ENCODE measurements at regions not wholly inside any gene's neighbourhood (a gene's known extent, or its start where the extent isn't known, plus 50 kb on each side); places are given as distances from the start of the nearest gene placed in this dataset.
"Not testable (repeated sequence)": the region's sequence is repeated elsewhere in the genome, so short reads cannot be mapped to it uniquely, and the experiment has no call there.

DNA sequence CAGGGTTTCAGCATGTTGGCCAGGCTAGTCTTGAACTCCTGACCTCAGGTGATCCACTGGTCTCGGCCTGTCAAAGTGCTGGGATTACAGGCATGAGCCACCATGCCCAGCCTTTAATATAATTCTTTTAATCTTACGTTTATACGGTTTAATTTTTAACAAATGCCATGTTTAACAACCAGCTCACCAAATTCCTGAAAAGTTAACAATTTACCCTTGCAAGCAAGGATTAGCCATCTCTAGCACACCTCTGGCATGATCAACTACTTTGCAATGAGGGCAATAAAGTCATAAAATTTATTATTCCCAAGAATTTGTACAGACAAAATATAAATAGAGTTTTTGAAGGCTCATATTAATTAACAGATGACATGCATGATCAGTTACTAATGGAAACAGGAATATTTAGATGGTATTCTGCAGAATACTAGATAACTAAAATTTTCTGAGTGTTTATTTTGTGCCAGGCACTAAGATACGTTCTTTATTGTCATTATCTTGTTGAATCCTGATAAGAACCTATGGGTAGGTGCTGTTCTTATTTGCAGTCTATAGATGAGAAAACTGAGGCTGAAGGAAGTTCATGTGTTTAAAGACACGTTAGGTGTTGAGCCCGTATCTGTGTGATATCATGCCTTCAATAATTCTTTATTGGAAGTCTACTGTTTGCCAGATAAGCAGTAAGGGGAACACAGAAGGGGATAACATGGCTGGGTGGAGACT, 190.1 kb downstream of the CDCA7 start:
- peak; percentile 89 for DNase-seq (ENCODE audit: low spot score)
- peak; percentile 99 for FAIRE-seq

DNA sequence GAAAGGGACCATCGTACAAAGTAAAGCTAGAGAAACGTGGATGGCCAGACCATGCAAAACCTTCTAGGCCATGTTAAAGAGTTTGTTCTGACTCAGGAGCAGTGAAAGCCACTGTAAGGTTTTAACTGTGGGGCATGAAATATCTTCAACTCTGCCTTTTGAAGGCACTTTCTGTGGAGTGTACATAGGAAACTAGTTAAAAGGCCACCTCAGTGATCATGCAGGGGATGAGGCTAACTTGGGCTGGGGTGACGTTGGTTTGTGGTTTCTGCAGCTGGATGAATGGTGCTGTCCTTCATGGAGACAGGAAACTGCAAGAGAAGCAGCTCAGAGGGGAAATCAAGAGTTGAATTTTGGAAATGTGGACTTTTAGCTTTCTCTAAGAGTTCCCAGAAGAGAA, 190.7 kb downstream of the CDCA7 start:
- no peak for FAIRE-seq
- peak; percentile 85 for DNase-seq (ENCODE audit: low spot score)

DNA sequence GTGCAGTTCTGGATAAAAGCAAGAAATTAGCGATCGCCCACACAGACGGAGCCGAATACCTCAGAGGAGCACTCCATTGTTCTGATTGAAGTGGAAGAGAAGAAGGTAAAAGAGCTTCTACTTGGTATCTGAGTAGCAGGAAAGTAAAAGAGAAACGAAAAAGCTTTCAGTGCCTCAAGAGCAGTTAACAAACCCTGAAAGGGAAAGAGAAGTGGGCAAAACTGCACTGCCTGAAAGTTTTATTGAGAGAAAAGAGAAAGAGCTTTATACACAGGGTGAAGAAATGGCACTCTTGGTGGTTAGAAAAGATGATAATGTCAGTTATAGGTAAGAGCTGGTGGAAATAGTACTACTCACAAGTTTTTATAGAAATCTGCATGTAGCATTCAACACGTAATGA, 192.8 kb downstream of the CDCA7 start:
- no peak for DNase-seq (ENCODE audit: low spot score)
- FAIRE-seq, result no peak

DNA sequence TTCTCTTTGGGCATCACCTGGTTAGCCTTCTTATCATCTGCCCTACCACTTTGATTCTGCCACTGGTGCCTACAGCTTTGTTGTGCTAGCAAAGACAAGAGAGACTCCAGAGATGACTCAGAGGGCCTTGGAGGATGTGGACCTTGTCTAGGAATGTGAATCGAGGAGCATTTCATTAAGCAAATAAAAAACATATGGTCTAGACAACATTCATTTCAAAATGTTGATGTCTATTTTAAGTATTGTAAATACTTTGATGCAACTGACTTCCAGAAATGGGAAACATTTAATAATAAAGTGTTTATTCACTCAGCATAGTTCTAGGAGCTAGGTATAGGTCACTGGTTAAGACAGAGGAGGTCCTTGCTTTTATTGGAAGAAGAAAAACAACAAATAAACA, 195.5 kb downstream of the CDCA7 start:
- FAIRE-seq (peak; percentile 43), DNase-seq (ENCODE audit: low spot score) (peak; percentile 41)

DNA sequence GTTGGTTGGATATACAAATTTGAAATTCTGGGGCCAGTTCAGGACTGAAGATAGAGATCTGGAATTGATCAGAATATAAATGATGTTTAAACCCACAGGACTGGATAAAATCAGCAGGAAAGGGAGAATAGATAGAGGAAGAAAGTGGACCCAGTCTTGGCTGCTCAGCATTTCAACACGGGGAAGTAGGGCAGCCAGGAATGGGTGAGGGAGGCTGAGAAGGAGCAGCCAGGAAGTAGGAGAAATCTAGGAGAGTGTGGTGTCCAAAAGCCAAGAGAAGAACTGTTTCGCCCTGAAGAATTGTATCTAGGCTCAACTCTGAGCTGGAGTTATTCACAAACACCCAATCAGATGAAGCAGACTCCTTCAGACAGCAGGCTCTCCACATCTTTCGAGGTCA, 197.9 kb downstream of the CDCA7 start:
- DNase-seq (ENCODE audit: low spot score), result no peak
- FAIRE-seq, result no peak

DNA sequence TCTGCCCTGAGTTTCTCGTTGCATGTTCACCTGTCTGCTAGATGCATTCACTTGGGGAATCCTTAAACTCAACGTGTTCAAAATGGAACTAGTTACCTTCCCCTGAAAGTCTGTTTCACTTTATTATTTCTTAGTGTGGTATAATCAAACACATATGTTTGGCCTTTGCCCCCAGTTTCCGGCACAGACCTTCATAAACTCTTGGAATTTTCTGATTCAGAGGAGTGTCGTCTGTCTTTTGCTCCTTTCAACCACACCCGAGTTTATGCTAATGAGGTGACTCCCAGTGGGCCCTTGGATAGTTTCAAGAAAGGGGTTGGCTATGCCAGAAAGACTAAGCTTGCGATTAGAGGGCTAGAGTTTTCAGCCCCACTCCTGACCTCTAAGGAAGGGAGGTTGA, 198.9 kb downstream of the CDCA7 start:
- FAIRE-seq, result no peak

DNA sequence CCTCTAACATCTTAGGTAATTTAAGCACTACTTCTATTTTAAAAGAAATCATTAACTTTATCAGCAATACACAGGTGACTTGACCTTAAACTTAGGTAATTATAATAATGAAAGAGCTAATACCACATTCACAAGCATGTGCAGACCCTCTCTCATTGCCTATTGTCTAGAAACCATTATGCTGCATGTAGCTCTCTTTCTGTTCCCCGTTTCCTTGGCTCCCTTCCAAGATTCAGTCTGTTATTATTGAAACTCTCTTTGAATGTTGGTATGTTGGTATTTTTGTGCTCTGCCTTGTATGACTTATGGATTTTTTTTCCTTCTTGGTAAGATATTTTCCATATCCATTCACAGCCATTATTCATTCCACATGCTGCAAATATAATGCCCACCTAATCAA, 201.2 kb downstream of the CDCA7 start:
- no peak for DNase-seq (ENCODE audit: low spot score)
- no peak for FAIRE-seq

More for the DNA sequence above, 198.9 kb downstream of the CDCA7 start:
- no peak for DNase-seq (ENCODE audit: low spot score)

DNA sequence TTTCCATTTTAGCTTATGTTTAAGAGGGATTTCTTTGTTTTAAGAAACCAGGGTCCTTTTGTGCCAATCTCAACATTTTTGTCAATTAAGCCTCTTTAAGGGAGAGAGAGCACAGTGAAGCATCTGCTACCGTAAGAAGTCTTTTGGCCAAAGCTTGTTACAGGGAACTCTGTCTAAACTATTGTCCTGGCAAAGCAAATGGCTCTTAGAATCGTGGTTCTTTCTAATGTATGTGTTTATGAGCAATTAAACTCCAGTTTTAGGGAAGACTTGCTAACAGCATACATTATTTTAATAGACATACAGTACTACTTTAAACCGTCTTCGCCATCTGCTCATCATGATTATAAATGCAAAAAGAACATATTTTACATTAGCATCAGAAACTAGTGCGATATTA, 202.1 kb downstream of the CDCA7 start:
- no peak for DNase-seq (ENCODE audit: low spot score)
- no peak for FAIRE-seq

DNA sequence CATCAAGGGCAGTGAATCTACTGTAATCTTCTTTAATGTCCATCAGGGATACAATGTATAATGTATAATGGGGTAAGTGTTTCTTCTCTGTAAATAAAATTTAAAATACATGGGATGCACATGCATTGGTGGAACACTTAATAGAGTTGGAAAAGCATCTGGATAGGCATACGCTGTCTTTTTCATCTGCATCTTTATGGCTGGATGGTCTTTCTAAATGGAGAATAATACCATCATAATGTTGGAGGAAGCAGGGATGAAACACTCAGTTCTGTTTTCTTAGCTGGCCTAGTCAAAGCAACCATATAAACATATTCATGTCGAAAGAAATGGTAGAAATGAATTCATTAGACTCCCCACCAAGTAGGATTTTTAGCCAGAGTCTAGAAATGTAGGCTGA, 202.8 kb downstream of the CDCA7 start:
- DNase-seq (ENCODE audit: low spot score), result no peak
- FAIRE-seq, result no peak

DNA sequence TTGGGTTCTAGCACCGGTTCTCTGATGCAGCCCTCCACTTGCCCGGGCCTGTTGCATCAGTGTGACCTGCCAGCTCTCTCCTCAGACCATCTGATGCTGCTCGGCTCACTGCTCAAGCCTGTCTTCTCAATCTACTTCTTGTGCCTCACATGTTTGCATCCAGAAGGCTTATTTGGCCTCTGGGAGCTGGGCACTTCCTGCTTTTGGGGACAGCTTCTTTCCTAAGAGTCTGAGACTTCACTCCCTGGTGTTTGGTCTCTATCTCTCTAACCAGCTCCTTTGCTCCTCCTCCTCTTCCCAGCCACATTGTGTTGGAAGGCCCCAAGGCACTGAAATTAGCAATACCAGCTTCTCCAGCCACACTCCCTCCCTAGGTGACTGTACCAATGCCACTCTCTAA, 212.8 kb downstream of the CDCA7 start:
- DNase-seq (ENCODE audit: low spot score) (no peak), FAIRE-seq (no peak)

DNA sequence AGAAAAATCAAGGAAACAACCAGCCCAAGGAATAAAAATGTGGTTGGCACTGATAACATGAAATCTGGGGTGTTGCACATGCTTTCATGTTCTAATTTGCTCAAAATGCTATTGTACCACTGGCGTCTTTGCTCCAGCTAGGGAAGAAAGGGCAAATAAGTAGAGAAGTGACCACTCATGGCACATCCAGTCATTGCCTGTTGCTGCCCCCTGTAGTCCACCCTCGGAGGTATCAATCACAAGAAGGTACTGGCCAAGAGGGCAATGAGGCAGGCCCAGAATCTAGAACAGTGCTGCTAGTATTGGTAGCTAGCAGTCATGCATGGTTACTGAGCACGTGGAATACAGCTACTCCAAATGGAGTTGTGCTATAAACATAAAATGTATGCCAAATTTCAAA, 213.4 kb downstream of the CDCA7 start:
- FAIRE-seq (no peak), DNase-seq (ENCODE audit: low spot score) (peak; percentile 50)

DNA sequence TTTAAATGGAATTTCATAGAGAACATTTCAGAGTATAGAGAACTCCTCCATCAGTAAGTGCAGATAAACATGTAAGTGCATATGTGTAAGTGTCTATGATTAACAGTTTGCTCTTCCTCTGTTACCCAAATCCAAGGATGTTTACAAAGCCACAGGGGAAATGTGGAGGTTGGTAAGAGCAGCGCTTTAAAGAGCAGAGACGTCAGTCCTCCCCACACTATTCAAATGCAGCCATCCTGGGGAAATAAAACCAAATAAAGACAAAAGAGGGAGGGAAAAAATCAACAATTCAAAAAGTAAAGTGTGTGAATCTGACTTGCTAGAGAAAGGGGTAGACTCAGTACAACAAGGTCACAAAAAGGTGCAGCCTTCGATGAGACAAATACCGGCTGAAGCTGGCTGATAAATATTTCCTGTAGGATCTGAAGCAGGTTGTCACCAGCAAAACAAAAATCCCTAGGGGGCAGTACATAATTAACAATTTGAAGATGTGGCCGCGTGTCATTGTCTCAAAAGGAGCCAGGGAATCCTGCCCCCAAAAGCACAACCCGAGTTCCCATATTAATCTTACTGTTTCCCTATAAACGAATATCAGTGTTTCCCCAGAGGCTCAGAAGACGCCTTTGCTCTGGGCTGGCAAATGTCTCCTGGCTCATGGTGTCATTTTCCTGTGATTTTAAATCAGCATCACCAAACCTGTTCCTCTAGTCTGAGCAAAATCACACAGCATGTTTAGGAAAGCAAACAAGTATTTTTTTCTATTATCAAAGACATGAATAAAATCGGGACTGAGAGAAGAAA, 216.5 kb downstream of the CDCA7 start:
- FAIRE-seq (peak; percentile 7), DNase-seq (ENCODE audit: low spot score) (peak; percentile 48)

DNA sequence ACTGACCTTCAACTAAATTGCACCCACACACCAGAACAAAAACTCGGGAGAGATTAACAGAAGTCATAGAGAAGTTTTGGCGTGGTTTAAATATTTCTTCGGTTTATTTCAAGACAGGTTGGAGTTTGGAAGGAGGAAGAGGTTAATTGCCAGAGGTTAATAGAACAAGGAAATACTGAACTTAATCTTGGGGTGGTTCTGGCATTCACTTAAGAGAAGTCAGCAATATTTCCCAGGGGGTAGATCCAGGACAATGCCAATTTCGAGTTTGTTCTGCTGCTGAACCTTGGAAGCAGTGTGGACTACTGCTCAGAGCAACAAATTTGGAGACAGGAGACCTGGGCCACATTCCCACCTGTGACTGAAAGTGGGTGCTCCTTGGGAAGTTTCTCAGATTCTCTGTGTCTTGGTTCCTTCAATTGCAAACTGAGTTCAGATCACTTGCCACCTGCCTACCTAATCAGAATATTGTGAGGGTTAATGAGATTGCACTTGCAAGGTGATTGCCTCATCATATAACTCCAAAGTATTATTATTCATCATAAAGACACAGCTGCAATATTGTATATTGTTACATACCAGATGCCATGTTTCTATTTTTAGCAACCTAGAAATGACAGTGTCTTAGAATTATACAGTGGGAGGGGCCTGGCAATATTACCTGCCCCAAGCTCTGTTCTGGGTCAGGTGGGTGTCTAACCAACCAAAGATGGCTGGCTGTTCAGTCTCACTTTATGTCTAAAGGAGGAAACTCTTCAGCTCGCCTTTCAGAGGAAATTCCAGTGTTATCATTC, 217.4 kb downstream of the CDCA7 start:
- no peak for DNase-seq (ENCODE audit: low spot score)

DNA sequence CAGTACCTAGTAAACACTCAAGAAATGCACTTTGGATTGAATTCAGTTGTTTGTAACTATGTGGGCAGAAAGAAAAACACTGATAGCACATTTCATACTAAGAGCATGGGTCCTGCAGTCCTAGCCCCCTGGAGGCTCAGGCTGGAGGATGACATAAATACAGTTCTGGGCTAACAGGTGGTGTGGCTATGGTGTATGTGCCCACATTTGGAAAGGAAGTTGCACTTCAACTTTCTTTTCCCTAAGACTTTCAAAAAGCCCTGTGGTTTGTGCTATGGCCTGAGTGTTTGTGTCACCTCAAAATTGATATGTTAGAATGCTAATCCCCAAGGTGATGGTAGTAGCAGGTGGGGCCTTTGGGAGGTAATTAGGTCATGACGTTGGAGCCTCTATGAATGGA, 218.2 kb downstream of the CDCA7 start:
- DNase-seq (ENCODE audit: low spot score) (no peak), FAIRE-seq (no peak)

More for the DNA sequence above, 217.4 kb downstream of the CDCA7 start:
- FAIRE-seq, result no peak

DNA sequence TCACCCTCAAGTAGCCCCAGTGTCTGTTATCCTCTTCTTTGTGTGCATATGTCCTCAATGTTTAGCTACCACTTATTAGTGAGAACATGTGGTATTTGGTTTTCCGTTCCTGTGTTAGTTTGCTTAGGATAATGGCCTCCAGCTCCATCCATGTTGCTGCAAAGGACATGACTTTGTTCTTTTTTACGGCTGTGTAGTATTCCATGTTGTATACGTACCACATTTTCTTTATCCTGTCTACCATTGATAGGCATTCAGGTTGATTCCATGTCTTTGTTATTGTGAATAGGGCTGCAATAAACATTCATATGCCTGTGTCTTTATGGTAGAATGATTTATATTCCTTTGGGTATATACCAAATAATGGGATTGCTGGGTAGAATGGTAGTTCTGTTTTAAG, 219.1 kb downstream of the CDCA7 start:
- not testable (repeated sequence) for DNase-seq (ENCODE audit: low spot score); FAIRE-seq

DNA sequence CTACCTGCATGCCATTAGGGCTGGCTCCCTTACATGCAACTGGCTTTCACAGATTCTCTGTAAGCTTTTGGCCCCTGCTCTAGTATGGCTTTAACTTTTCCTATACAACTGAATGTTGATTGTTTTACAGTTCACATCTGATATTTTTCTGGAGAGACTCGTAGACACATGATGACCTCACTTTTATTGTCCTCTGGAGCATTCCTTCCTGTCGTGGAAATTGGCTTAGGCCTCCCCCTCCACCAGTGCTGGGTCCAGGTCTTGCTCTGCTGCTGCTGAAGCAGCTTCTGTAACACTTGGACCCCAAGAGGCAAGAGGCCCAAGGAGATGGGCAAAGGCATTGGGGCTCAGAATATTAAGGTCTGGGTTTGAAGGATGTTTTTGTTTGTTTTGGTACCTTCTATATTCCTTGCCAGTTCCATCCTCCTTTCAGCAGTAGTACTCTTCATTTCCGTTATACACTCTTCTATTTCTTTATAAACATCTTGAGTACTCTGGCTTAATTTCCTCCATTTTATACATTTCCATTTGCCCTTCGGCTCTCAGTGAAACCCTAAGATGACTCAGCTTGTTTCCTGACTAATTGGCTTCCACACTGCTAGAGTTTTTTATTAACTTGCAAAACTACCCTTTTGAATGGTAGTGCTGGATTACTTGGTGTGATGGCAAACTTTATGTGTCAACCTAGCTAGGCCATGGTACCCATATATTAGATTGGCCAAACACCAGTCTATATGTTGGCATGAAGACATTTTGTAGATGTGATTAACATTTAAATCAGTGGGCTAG, 219.8 kb downstream of the CDCA7 start:
- FAIRE-seq (peak; percentile 88), DNase-seq (ENCODE audit: low spot score) (peak; percentile 46)

DNA sequence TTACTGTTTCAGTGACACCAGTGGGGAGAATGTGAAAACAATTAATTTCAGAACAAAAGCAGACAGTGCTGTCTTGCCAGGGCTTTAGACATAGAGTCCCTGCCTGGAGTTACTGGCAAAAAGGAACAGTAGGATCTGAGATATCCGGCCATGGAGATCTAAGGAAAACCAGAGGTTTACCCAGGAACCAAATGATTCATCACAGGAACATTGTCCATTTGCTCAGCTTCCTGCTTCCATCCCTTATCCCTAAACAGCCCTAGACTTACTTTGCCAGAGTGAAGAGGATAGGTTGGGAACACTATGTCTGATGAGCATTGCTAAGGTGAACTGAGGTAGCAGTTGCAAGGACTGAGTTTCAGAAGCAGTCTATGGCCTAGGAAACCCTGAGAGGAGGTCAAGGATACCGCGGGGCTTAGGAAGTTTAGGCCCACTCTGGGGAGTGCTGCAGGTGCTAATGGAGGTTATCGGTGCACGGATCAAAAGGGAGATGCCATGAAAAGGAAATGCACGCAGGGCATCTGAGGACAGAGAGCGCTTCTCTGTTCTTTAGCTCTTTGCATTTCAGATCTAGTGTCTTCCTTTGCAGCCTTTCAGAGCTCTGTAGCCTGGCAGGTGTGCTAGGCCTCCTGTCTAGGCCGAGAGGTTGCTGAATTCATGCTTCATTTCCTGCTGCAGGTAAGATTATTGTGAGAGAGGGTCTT, 223.9 kb downstream of the CDCA7 start:
- no peak for FAIRE-seq
- DNase-seq (ENCODE audit: low spot score), result no peak

DNA sequence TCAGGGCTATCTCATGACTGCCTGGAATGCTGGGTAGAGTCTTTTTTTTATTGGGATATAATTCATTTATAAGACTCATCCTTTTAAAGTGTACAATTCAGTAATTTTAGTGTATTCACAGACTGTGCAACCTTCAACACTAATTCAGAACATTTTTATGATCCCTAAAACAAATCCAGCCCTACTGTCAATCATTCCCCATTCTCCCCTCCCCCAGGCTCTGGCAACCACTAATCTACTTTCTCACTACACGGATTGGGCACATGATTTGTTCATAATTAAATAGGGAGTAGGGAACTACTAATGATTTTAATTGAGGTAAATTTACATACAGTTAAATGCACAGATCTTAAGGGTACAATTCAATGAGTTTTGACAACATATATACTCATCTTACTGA, 225.7 kb downstream of the CDCA7 start:
- DNase-seq (ENCODE audit: low spot score), result no peak

DNA sequence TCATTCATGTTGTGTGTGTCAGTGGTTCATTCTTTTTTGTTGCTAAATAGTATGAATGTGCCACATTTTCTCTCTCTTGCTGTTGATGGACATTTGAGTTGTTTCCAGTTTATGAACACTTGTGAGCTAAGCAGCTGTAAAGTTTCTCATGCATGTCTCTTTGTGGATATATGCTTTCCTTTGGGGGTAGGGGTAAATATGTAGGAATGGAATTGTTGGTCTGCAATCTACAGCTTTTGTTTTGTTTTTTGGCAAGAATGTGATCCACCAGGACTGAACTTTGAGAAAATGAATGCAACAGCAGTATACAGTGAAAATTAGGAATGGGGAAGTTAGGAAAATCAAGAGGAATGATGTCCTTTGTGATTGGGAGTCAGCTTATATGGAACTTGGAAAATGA, 226.3 kb downstream of the CDCA7 start:
- no peak for FAIRE-seq
- no peak for DNase-seq (ENCODE audit: low spot score)

More for the DNA sequence above, 225.7 kb downstream of the CDCA7 start:
- FAIRE-seq, result no peak

DNA sequence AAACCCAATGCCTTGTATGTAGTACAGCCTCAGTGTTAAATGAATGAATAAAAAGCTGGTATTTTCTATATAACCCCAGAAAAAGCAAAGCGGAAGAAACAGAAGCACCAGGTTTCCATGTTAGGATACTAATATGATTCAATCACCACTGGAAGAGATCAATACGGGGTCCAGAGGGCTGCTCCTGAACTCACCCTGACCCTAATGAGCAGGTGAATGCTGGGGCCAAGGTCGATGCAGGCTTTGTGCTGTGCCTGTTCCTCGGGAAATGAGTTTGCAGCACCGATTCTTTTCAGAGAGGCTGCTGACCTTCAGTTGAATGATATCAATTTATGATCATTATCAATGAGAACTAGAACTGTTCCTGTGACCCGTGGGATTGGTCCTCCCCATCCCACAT, 228.5 kb downstream of the CDCA7 start:
- FAIRE-seq, result no peak

DNA sequence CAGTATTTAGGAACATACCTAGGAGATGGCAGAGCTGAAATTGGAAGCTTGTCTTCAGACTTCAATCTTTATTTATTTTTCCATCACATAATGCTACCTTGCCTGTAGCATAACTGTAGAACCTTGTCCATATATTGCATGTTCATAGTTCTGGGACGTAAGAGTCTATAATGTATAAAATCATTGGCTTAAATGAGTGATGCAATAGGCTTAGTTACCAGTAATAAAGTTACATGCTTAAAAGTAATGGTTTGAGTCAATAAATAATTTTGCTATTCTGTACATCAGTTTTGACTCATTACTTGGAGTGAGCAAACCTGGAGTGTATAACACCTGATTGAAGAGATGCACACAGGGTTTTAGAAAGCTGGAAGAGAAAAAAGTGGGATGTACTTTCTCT, 229.3 kb downstream of the CDCA7 start:
- FAIRE-seq (no peak), DNase-seq (ENCODE audit: low spot score) (no peak)

More for the DNA sequence above, 228.5 kb downstream of the CDCA7 start:
- DNase-seq (ENCODE audit: low spot score), result no peak
